Stimulated activated CD4-positive, alpha-beta T cell treated with anti-CD3 and anti-CD28 coated beads, Interleukin-4, amount 100 ng/mL, for 1 hour (primary cell): ENCODE measurements at regions not wholly inside any gene's neighbourhood (a gene's known extent, or its start where the extent isn't known, plus 50 kb on each side); places are given as distances from the start of the nearest gene placed in this dataset.

ENCODE experiments used
- DNase-seq: peaks from one replicate; pipeline ENCODE4 v3.0.0-alpha.2; 2020

- DNase-seq = no peak
These were observed 114.4 kb upstream of the CDK1 start for GRCh38 chr10:60663850-60664249.

GRCh38 chr10:60662917-60663614 is 115.2 kb upstream of the CDK1 start:
- no peak for DNase-seq

- no peak for DNase-seq
These were observed 116.6 kb upstream of the CDK1 start for GRCh38 chr10:60661637-60662036.

- DNase-seq = no peak
These were observed 117.7 kb upstream of the CDK1 start for GRCh38 chr10:60660625-60661024.

- no peak for DNase-seq
These were observed 123.3 kb upstream of the CDK1 start for GRCh38 chr10:60654813-60655464.

- no peak for DNase-seq
These were observed 125.7 kb upstream of the CDK1 start for GRCh38 chr10:60652628-60653027.

- DNase-seq = no peak
These were observed 127.9 kb upstream of the CDK1 start for GRCh38 chr10:60650378-60650800.

- DNase-seq = no peak
These were observed 128.5 kb upstream of the CDK1 start for GRCh38 chr10:60649485-60650377.

- no peak for DNase-seq
These were observed 129.5 kb upstream of the CDK1 start for GRCh38 chr10:60648761-60649160.

- no peak for DNase-seq
These were observed 131.1 kb upstream of the CDK1 start for GRCh38 chr10:60646966-60647796.

- no peak for DNase-seq
These were observed 132.3 kb upstream of the CDK1 start for GRCh38 chr10:60645980-60646379.

- no peak for DNase-seq
These were observed 133.7 kb upstream of the CDK1 start for GRCh38 chr10:60644436-60645130.

GRCh38 chr10:60643874-60644273 is 134.4 kb upstream of the CDK1 start:
- no peak for DNase-seq

- no peak for DNase-seq
These were observed 148.9 kb upstream of the CDK1 start for GRCh38 chr10:60629332-60629731.

- DNase-seq = no peak
These were observed 150.2 kb upstream of the CDK1 start for GRCh38 chr10:60627778-60628748.

GRCh38 chr10:60626037-60626436 is 152.2 kb upstream of the CDK1 start:
- DNase-seq = no peak

- DNase-seq = no peak
These were observed 154.7 kb upstream of the CDK1 start for GRCh38 chr10:60623627-60624026.

- no peak for DNase-seq
These were observed 157.3 kb upstream of the CDK1 start for GRCh38 chr10:60621018-60621417.

GRCh38 chr10:60618861-60619260 is 159.4 kb upstream of the CDK1 start:
- DNase-seq = no peak

- DNase-seq = no peak
These were observed 162.7 kb upstream of the CDK1 start for GRCh38 chr10:60615541-60615940.

GRCh38 chr10:60614363-60614762 is 163.9 kb upstream of the CDK1 start:
- no peak for DNase-seq
